Body of pancreas (tissue), 4 donors: ENCODE measurements at regions not wholly inside any gene's neighbourhood (a gene's known extent, or its start where the extent isn't known, plus 50 kb on each side); places are given as distances from the start of the nearest gene placed in this dataset.

Experiments
- ATAC-seq: fragments of 150-250 bp; one replicate; pipeline ENCODE4 v1.9.1; 2016
- DNase-seq, 4 donors: peaks; one replicate each; pipeline ENCODE4 v3.0.0-alpha.2; 2019
- H3K27ac ChIP-seq, 4 donors: fragments of 200-600 bp; sonication (generic); 1 replicate in 3 of 4; 2 replicates in 1 of 4; pipeline versions ENCODE4 v1.5.1 to v1.6.1; 2016 to 2019; ENCODE audit warnings: mild to moderate bottlenecking in 1 of 4, mixed read lengths in 1 of 4, moderate library complexity in 1 of 4
- H3K27me3 ChIP-seq, 2 donors: fragments of 200-600 bp; sonication (generic); one replicate each; pipeline ENCODE4 v1.6.0; 2016; ENCODE audit warnings: mild to moderate bottlenecking in 1 of 2
- H3K36me3 ChIP-seq, 2 donors: fragments of 200-600 bp; sonication (generic); replicated peaks in 1 of 2; 2 replicates each; pipeline ENCODE4 v1.5.1; 2016; ENCODE audit warnings: low read depth in 2 of 2; ENCODE audit not compliant: insufficient read depth in 1 of 2
- H3K4me1 ChIP-seq: fragments of 200-600 bp; sonication (generic); one replicate; pipeline ENCODE4 v1.6.0; 2016
- H3K4me3 ChIP-seq, 2 donors: fragments of 200-600 bp; sonication (generic); 1 replicate in 1 of 2; 2 replicates in 1 of 2; pipeline ENCODE4 v1.5.1; 2016 to 2019
- H3K9me3 ChIP-seq, 3 donors: fragments of 200-600 bp; sonication (generic); 1 replicate in 2 of 3; 2 replicates in 1 of 3; pipeline ENCODE4 v1.5.1; 2016
- CTCF ChIP-seq, 7 experiments: fragments of 450-650 bp in 4 of 7; fragments of 200-600 bp in 3 of 7; sonication (generic) in 3 of 7; IDR thresholded peaks; one replicate each; pipeline ENCODE4 v1.5.1; 2016 to 2019; ENCODE audit warnings: antibody characterized with exemption in 7 of 7
- POLR2A ChIP-seq, 3 donors: fragments of 450-650 bp; IDR thresholded peaks; one replicate each; pipeline ENCODE4 v1.6.1; 2016; ENCODE audit warnings: antibody characterized with exemption in 3 of 3, mild to moderate bottlenecking in 2 of 3
- WGBS, 2 donors: methylation state at CpG; one replicate each; pipeline ENCODE4 v1.1.5; 2017; 5-methylcytosine and 5-hydroxymethylcytosine counted together
- intact Hi-C: fragments of 100-400 bp; cut with DNase I; formaldehyde crosslinking; loops from one replicate; pipeline ENCODE4 v1.15.1; 2023

- H3K9me3 ChIP-seq: no peaks in the 10 kb centered on the region
- no peaks in the 10 kb centered on the region for H3K36me3 ChIP-seq
- no peak for TF ChIP-seq CTCF (IDR thresholded peaks at IDR 0.05)
- TF ChIP-seq POLR2A (IDR thresholded peaks at IDR 0.05): no peak
- no peak for DNase-seq
- no peak overlapping the region for H3K4me3 ChIP-seq
- no peaks in the 10 kb centered on the region for H3K27me3 ChIP-seq
- 45 to 46% methylated on average over 1 of the region's 1 CpG for WGBS, 2 donors
- H3K27ac ChIP-seq: no peak overlapping the region
- H3K4me1 ChIP-seq: no peaks in the 10 kb centered on the region
- no peak for ATAC-seq
- intact Hi-C loops: no loop called here
These were observed 213.6 kb upstream of the ESRRG start for GRCh38 chr1:216936779-216937178.

- TF ChIP-seq POLR2A (IDR thresholded peaks at IDR 0.05) (no peak), CTCF (IDR thresholded peaks at IDR 0.05) (no peak)
- no peak overlapping the region for H3K27ac ChIP-seq
- ATAC-seq (no peak), DNase-seq (no peak)
- H3K27me3 ChIP-seq: no peaks in the 10 kb centered on the region
- 46 to 57% methylated on average over 3 of the region's 3 CpGs for WGBS, 2 donors
- intact Hi-C loops: no loop called here
- H3K9me3 ChIP-seq: no peaks in the 10 kb centered on the region
- no peaks in the 10 kb centered on the region for H3K36me3 ChIP-seq
- H3K4me1 ChIP-seq: no peaks in the 10 kb centered on the region
- no peak overlapping the region for H3K4me3 ChIP-seq
These were observed 212.7 kb upstream of the ESRRG start for GRCh38 chr1:216935901-216936300.

GRCh38 chr1:216932424-216932823 is 209.2 kb upstream of the ESRRG start:
- no peaks in the 10 kb centered on the region for H3K36me3 ChIP-seq
- H3K9me3 ChIP-seq: no peaks in the 10 kb centered on the region
- ATAC-seq (no peak), DNase-seq (no peak)
- H3K4me3 ChIP-seq: no peak overlapping the region
- TF ChIP-seq CTCF (IDR thresholded peaks at IDR 0.05) (no peak), POLR2A (IDR thresholded peaks at IDR 0.05) (no peak)
- H3K27me3 ChIP-seq: no peaks in the 10 kb centered on the region
- no peaks in the 10 kb centered on the region for H3K4me1 ChIP-seq
- intact Hi-C loops: no loop called here
- H3K27ac ChIP-seq: no peak overlapping the region
- 74 to 89% methylated on average over 3 of the region's 3 CpGs for WGBS, 2 donors

- Histone ChIP-seq H3K4me1 (no peaks in the 10 kb centered on the region), H3K36me3 (no peaks in the 10 kb centered on the region), H3K27me3 (no peaks in the 10 kb centered on the region), H3K27ac (no peak overlapping the region), H3K4me3 (no peak overlapping the region), H3K9me3 (no peaks in the 10 kb centered on the region)
- DNase-seq (no peak), ATAC-seq (no peak)
- intact Hi-C loops: no loop called here
- WGBS, 2 donors: 68 to 71% methylated on average over 2 of the region's 2 CpGs
- no peak for TF ChIP-seq CTCF (IDR thresholded peaks at IDR 0.05)
- TF ChIP-seq POLR2A (IDR thresholded peaks at IDR 0.05): no peak
These were observed 206.8 kb upstream of the ESRRG start for GRCh38 chr1:216929870-216930582.

GRCh38 chr1:216927633-216928032 is 204.4 kb upstream of the ESRRG start:
- no peaks in the 10 kb centered on the region for H3K27me3 ChIP-seq
- no peaks in the 10 kb centered on the region for H3K36me3 ChIP-seq
- H3K27ac ChIP-seq: no peak overlapping the region
- intact Hi-C loops: no loop called here
- no peaks in the 10 kb centered on the region for H3K4me1 ChIP-seq
- H3K4me3 ChIP-seq: no peak overlapping the region
- ATAC-seq (no peak), DNase-seq (no peak)
- WGBS, 2 donors: 81 to 83% methylated on average over 6 of the region's 6 CpGs
- no peaks in the 10 kb centered on the region for H3K9me3 ChIP-seq
- TF ChIP-seq CTCF (IDR thresholded peaks at IDR 0.05) (no peak), POLR2A (IDR thresholded peaks at IDR 0.05) (no peak)
